Kidney (tissue), 13 donors: ENCODE measurements at regions not wholly inside any gene's neighbourhood (a gene's known extent, or its start where the extent isn't known, plus 50 kb on each side); places are given as distances from the start of the nearest gene placed in this dataset.

ENCODE experiments used
- DNase-seq, 5 donors: peaks; one replicate each; pipeline ENCODE4 v3.0.0-alpha.2; 2013 to 2020
- FAIRE-seq: peaks from 2 replicates; lab custom pipeline; 2012; peaks lifted over from hg19 to GRCh38; lab: Jason Lieb, UNC
- H3K27ac ChIP-seq, 2 donors: one replicate each; pipeline ENCODE4 v1.7.0; 2013; ENCODE audit warnings: low read depth in 2 of 2, low read length in 2 of 2, inconsistent platforms in 1 of 2
- H3K27me3 ChIP-seq: one replicate; pipeline ENCODE4 v1.7.1; 2013; ENCODE audit warnings: low read length, inconsistent platforms; ENCODE audit not compliant: control insufficient read depth, insufficient read depth
- H3K36me3 ChIP-seq, 3 donors: one replicate each; pipeline versions ENCODE4 v1.7.0 to v1.7.1; 2013; ENCODE audit warnings: low read length in 3 of 3, control low read depth in 1 of 3, inconsistent platforms in 1 of 3; ENCODE audit not compliant: insufficient read depth in 3 of 3, control insufficient read depth in 2 of 3
- H3K4me1 ChIP-seq, 3 donors: one replicate each; pipeline versions ENCODE4 v1.7.0 to v1.7.1; 2013; ENCODE audit warnings: low read length in 3 of 3, inconsistent platforms in 1 of 3, low read depth in 1 of 3; ENCODE audit not compliant: control insufficient read depth in 2 of 3, insufficient read depth in 2 of 3
- H3K4me3 ChIP-seq, 3 donors: one replicate each; pipeline versions ENCODE4 v1.7.0 to v1.8.1; 2013; ENCODE audit warnings: low read length in 3 of 3, control low read depth in 1 of 3, inconsistent platforms in 1 of 3
- H3K9ac ChIP-seq, 3 donors: one replicate each; pipeline versions ENCODE4 v1.7.0 to v1.7.1; 2013; ENCODE audit warnings: low read length in 3 of 3, control low read depth in 1 of 3, inconsistent platforms in 1 of 3
- H3K9me3 ChIP-seq, 3 donors: one replicate each; pipeline versions ENCODE4 v1.7.0 to v1.7.1; 2013; ENCODE audit warnings: low read length in 3 of 3, control low read depth in 1 of 3, inconsistent platforms in 1 of 3; ENCODE audit not compliant: control insufficient read depth in 2 of 3, insufficient read depth in 1 of 3
- CTCF ChIP-seq: IDR thresholded peaks from 3 replicates; pipeline ENCODE4 v1.5.1; 2012; ENCODE audit warnings: mild to moderate bottlenecking, moderate library complexity, borderline replicate concordance; ENCODE audit not compliant: insufficient read depth; ENCODE audit errors: extremely low read depth
- intact Hi-C: fragments of 100-400 bp; cut with DNase I; formaldehyde crosslinking; loops from one replicate; pipeline ENCODE4 v1.11.1; 2022
- donor health status: control.
- donor health status: control.
- donor health status: control.
- donor health status: control.
- donor health status: control.
- donor health status: DM: yes; HTN: yes; CAD: no.
- donor health status: Normal renal cell carcinoma (clear cell type).

GRCh38 chr6:21981235-21981833 is 315.5 kb downstream of the PRL start:
- intact Hi-C loops, result no loop called here
- FAIRE-seq, result no peak
- peaks cover 0 to under 1% (median 0%) of the 10 kb centered on the region in 3 donors for H3K4me1 ChIP-seq

GRCh38 chr6:21984135-21984534 is 312.7 kb downstream of the PRL start:
- no peaks in the 10 kb centered on the region for H3K27me3 ChIP-seq
- no peak for TF ChIP-seq CTCF
- H3K4me1 ChIP-seq, result peaks cover 4 to 9% (median 7%) of the 10 kb centered on the region in 3 donors
- H3K9ac ChIP-seq, result no peak overlapping the region
- FAIRE-seq (no peak), DNase-seq (no peak)
- H3K36me3 ChIP-seq, result peaks cover 0 to 2% (median 0%) of the 10 kb centered on the region in 3 donors
- peaks cover 0 to 1% (median 0%) of the 10 kb centered on the region in 3 donors for H3K9me3 ChIP-seq
- no peak overlapping the region for H3K4me3 ChIP-seq
- H3K27ac ChIP-seq, result no peak overlapping the region
- intact Hi-C loops, result no loop called here

More at GRCh38 chr6:21981235-21981833, 315.5 kb downstream of the PRL start:
- no peak overlapping the region for H3K4me3 ChIP-seq
- no peak for DNase-seq
- TF ChIP-seq CTCF, result no peak
- H3K27ac ChIP-seq, result no peak overlapping the region
- peaks cover 0 to 1% (median 0%) of the 10 kb centered on the region in 3 donors for H3K9me3 ChIP-seq
- no peak overlapping the region for H3K9ac ChIP-seq
- no peaks in the 10 kb centered on the region for H3K27me3 ChIP-seq
- peaks cover 0 to 2% (median 0%) of the 10 kb centered on the region in 3 donors for H3K36me3 ChIP-seq

- H3K27ac ChIP-seq, result no peak overlapping the region
- peaks cover 0 to 2% (median 0%) of the 10 kb centered on the region in 3 donors for H3K36me3 ChIP-seq
- TF ChIP-seq CTCF, result no peak
- H3K27me3 ChIP-seq, result no peaks in the 10 kb centered on the region
- DNase-seq (no peak), FAIRE-seq (no peak)
- H3K4me3 ChIP-seq, result no peak overlapping the region
- H3K9me3 ChIP-seq, result peaks cover 0 to 1% (median 0%) of the 10 kb centered on the region in 3 donors
- H3K4me1 ChIP-seq, result peaks cover 4 to 9% (median 7%) of the 10 kb centered on the region in 3 donors
- H3K9ac ChIP-seq, result no peak overlapping the region
- intact Hi-C loops, result no loop called here
Measured at GRCh38 chr6:21984561-21984960, 312.3 kb downstream of the PRL start.
